HG02981 (cell line): ENCODE measurements at regions not wholly inside any gene's neighbourhood (a gene's known extent, or its start where the extent isn't known, plus 50 kb on each side); places are given as distances from the start of the nearest gene placed in this dataset.
"Not testable (repeated sequence)": the region's sequence is repeated elsewhere in the genome, so short reads cannot be mapped to it uniquely, and the experiment has no call there.

Experiments used
- ATAC-seq: cut with Tn5 transposase; IDR thresholded peaks from one replicate; pipeline ENCODE4 v1.9.1; 2021; ENCODE audit warnings: mild to moderate bottlenecking, moderate library complexity; ENCODE audit not compliant: unreplicated experiment

DNA sequence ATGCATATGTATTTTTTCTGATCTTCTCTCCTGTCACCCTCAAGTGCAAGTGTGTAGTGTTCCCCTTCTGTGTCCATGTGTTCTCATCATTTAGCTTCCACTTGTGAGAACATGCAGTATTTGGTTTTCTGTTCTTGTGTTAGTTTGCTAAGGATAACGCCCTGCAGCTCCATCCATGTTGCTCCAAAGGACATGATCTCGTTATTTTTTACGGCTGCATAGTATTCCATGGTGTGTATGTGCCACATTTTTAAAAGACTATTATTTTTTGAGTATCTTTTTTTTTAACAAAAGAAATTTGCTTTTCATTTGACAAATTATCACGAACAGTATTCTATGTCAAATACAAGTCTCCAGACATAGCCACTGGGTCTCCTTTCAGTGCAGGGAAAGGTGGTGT, 110.1 kb upstream of the ZNF746 start:
- ATAC-seq = no peak

DNA sequence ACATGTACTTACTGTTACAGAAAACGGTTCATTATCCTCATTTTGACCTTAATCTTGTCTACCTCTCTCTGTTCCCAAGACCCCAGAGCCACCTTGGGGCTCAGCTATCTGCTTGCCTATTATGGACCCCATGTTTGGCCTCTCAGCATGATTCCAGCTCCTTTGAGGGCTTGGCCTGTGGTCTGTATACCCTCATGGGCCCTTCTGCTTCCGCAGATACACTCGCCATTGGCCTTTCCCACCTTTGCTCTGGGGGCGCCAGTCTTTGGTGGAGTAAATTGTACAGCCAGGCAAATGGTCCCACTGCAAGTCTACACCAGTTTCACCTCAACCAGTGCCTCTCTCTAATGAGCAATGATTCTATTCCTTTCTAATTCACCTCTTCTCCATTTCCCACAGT, 109.2 kb upstream of the ZNF746 start:
- ATAC-seq = no peak

DNA sequence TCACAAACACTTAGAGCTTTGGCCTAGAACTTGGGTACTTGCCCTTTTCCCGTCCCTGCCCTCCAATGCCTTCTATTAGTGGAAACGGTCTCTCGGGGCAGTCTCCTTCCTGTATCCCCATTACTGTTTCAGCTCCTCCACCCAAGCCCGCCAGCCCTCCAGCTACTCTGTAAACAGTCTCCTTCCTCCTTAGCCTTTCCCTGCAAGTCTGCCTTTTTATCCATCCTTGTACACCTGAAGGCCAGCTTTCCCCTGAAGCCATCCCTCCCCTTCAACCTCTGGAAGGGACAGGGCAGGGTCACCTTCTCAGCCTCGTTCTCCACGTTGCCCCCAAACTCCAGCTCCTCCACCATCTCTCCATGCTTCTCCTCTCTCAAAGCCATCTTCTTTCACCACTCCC, 108.1 kb upstream of the ZNF746 start:
- ATAC-seq = no peak

DNA sequence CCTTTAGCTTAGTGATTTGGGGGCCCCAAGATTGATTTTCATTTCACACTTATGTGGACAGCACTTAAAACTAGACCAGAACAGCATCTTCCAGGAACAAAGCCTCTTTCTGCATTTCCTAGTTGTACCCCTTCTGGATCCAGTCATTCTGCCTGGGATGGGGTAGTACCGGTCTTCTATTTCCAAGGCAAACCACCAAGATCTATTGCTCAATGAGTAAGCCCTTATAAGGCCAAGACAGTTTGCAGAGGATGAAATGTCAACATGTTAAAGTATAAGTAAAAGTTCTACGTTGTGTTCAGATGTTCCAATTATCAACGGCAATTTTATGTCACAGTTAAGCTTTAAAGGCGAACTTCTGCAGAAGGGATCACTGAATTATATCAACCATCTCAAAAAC, 106.9 kb upstream of the ZNF746 start:
- no peak for ATAC-seq

DNA sequence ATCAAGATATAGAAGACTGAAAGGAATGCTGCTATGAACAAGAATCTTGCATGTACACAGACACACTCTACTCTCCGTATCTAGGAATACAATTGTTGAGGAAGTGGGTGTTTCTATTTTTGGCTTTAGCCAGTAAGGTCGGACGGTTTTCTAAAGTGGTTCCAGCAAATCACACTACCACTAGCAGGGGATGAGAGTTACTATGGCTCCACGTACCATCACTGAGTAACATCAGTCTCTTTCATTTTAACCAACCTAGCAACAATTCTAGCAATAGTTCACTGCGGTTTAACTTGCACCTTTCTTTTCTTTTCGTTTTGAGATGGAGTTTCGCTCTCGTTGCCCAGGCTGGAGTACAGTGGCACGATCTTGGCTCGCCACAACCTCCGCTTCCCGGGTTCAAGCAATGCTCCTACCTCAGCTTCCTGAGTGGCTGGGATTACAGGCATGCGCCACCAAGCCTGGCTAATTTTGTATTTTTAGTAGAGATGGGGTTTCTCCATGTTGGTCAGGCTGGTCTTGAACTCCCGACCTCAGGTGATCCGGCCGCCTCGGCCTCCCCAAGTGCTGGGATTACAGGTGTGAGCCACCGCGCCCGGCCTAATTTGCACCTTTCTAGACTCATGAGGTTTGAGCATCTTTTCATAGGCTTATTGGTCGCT, 103.2 kb upstream of the ZNF746 start:
- ATAC-seq = peak; percentile 95

DNA sequence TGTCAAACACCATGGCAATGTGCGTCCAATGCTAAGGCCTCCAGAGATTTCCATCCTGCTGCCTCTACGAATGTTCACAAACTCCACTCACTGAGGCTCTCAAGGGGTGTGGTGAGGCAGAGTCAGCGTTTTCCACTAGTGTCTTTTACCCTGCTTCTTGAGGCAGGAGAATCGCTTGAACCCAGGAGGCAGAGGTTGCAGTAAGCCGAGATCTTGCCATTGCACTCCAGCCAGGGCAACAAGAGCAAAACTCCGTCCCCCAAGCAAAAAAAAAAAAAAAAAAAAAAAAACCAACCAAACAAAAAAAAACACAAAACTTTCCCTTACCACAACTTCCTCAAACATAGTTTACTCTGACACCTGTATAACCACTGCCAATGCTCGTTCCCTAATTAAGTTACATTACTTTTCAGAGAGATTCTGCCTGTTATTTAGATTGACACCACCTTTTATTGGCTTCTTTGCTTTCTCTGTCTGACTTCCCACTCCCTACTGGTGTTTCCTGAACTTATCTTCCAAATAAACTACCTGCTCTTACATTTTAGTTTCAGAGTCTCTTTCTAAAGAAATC, 102.1 kb upstream of the ZNF746 start:
- peak; percentile 25 for ATAC-seq

DNA sequence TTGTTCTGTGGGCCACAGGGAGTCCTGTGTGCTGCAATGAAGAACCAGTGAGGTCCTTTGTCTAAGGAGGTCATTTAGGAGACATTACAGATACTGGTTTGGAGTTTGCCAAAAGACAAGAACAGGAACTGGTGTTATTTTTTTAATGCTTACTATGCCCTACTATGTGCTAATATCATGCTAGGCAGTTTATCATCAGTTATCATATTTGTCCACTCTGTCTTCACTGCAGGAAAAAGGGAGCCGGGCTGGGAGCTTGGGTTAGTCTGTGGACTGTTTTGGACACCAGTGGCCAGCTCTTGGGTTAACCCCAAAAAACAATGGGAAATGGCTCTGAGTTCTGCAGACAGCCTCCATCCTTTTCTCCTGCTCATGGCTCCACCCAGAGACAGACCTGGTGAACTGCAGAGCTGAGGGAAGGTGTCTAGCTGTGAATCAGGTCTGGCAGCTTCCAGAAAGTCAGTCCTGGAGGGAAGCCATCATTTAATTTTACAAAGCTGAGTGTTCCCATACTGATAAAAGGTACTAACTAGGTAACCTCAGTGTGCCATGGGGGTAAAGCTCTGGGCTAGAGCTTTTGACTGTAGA, 101.2 kb upstream of the ZNF746 start:
- ATAC-seq = no peak

DNA sequence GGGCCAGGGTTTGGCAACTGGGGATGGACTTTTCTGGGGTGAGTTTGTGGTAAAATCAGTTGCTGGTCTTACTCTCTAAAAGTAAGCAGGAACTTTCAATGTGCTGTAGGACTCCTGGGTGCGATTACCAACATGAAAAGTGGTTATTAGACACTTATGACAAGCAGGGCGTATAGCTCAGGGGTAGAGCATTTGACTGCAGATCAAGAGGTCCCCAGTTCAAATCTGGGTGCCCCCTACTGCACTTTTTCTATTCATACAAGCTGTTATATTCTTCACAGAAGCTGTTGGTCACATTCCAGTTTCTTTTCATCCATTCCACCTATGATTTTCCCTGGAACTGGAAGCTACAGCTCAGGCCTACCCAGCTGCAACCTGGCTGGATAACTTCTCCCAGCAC, 100.2 kb upstream of the ZNF746 start:
- not testable (repeated sequence) for ATAC-seq

DNA sequence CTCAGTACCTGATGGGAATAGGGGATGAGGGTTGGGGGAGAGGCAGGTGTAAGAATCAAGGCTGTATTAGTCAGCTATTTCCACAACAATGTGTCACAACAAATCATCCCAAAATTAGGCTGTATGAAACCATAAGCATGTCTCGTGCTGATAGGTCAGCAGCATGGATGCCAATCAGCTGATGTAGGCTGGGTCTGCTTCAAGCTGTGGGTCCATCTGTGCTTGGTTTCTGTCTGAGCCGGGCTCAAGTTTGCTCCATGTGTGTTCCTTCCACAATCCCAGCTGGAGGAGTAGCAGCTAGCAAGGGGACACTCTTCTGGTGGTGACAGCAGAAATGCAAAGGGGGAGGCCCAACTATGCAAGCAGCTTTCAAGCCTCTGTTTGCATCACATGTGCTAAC, 97.9 kb upstream of the ZNF746 start:
- ATAC-seq = no peak

DNA sequence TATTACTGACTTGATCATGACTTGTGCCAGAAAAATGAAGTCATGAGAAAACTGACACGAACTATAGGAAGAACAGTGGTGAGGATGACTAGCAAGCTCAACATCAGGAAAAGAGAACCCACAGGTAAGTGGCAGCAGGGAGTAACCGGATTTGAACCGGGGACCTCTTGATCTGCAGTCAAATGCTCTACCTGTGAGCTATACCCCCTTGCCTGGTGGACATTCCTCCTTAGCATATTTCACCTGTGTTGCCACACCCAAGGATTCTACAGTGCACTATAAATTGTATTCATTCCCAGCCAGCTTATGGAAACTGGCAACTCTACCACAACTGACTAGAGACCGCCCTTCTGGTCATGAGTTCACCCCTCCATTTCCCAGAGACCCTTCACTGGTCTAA, 97.5 kb upstream of the ZNF746 start:
- ATAC-seq = no peak

DNA sequence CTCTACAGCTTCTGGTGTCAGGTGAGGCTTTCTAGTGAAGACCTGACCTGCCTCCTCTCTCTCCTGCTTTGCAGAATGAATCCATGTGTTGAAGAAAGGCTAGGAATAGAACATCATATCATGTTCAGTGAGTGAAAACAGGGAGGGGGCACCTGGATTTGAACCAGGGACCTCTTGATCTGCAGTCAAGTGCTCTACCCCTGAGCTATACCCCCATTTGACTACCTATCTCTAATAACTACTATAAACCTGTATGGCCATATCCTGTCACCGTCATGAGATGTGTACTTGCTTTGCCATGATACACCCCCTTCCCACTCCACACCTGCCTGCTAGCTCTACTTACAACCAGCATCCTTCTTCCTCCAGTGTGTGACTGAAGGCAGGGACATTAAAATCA, 91.3 kb upstream of the ZNF746 start:
- no peak for ATAC-seq

DNA sequence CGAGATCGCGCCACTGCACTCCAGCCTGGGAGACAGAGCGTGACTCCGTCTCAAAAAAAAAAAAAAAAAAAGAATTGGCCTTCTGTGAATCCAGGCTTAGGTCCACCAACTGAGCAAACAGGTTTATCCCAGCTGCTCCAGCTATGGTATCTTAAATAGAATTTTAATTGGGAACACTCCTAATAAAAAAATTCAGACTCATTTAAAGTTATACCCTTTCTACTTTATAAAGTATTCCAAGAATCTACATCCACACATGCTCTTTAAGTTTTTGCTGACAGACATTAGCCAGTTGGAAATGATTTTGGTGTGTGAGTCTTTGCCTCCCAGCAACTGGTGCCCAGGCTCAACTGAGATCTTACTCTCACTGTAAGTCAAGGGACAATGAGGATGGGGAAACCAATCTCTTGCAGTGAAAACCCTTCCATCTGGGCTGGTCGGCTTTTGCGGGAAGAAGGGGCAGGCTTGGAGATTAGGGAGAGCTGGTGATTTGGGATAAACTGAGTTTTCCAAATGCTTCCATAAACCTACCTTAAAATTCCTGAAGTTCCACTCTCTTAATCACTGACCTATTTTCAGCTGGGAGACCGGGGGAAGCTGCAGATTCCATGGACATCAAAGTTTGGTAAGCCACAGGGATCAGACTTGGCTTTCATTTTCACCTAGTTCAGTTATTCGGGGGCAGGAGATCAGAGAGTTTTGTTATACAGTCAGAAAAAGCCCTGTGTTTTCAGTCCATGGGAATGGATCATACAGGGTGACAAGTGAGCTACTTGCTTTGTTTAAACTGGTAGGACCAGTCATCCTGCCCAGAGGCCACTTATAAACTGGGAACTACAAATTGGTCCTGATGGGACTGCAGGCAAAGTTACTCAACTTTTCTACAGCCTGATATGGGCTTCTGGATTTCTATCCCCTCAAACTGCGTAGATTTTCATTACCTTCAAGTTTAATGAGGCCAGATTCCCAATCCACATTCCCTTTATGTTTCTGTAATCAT, 89.3 kb upstream of the ZNF746 start:
- no peak for ATAC-seq

DNA sequence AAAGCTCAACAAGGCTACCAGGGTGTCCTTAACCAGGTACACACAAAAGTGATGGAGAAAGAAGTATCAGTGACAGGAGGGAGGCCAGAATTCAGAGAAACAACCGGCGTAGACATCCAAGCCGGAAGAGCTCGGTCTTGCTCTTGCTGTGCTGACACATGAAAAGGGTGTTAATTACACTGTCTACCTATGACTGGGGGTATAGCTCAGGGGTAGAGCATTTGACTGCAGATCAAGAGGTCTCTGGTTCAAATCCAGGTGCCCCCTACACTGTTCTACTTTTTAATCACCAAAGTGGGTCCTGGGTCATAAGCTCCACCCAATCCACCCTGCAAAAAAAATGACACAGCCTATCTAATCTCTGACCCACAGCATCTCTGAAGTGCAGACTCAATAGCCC, 86.9 kb upstream of the ZNF746 start:
- no peak for ATAC-seq

DNA sequence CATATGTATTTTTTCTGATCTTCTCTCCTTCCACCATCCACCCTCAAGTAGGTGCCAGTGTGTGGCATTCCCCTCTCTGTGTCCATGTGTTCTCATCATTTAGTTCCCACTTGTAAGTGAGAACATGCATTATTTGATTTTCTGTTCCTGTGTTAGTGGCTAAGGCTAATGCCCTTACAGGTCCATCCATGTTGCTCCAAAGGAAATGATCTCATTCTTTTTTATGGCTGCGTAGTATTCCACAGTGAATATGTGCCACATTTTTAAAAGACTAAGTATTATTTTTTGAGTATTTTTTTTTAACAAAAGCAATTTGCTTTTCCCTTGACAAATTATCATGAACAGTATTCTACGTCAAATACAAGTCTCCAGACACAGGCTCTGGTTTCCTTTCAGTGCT, 86.4 kb upstream of the ZNF746 start:
- ATAC-seq = no peak

DNA sequence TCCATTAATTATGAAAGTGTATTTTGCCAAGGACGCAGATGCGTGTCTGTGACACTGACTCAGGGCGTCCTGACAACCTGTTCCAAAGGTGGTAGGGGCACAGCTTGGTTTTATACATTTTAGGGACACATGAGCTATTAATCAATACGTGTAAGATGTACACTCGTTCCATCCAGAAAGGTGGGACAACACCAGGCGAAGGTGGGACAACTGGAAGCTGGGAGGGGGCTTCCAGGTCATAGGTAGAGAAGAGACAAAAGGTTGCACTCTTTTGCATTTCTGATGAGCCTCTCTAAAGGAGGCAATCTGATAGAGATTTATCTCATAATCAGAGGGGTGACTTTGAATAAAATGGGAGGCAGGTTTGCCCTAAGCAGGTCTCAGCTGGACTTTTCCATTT, 82.7 kb upstream of the ZNF746 start:
- ATAC-seq = no peak

DNA sequence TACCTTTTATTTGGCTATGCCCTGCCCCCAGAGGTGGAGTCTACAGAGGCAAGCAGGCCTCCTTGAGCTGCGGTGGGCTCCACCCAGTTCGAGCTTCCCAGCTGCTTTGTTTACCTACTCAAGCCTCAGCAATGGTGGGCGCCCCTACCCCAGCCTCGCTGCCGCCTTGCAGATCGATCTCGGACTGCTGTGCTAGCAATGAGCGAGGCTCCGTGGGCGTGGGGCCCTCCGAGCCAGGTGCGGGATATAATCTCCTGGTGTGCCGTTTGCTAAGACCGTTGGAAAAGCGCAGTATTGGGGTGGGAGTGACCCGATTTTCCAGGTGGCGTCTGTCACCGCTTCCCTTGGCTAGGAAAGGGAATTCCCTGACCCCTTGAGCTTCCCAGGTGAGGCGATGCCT, 81.8 kb upstream of the ZNF746 start:
- ATAC-seq = not testable (repeated sequence)

DNA sequence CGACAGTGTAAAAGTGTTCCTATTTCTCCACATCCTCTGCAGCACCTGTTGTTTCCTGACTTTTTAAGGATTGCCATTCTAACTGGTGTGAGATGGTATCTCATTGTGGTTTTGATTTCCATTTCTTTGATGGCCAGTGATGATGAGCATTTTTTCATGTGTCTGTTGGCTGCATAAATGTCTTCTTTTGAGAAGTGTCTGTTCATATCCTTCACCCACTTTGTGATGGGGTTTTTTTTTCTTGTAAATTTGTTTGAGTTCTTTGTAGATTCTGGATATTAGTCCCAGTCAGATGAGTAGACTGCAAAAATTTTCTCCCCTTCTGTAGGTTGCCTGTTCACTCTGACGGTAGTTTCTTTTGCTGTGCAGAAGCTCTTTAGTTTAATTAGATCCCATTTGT, 76.8 kb upstream of the ZNF746 start:
- not testable (repeated sequence) for ATAC-seq

DNA sequence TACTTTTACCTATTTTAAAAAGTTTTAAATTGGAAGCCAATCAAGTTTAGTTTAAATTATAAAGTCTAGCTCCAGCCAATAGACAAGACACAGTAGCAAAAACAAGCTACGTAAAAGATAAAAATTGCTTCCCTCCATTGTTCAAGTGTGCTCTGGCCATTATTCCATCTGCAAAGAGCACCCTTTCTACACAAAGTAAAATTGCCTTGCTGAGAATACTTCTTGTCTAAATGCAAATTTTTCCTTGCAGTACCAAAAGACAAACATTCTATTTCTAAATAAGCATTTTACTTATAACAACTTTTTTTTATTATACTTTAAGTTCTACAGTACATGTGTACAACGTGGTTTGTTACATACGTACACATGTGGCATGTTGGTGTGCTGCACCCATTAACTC, 75.9 kb upstream of the ZNF746 start:
- no peak for ATAC-seq

DNA sequence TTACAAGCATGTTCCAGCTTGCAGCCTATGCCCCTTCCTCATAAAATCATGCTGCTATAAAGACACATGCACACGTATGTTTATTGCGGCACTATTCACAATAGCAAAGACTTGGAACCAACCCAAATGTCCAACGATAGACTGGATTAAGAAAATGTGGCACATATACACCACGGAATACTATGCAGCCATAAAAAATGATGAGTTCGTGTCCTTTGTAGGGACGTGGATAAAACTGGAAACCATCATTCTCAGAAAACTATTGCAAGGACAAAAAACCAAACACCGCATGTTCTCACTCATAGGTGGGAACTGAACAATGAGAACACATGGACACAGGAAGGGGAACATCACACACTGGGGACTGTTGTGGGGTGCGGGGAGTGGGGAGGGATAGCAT, 75.3 kb upstream of the ZNF746 start:
- not testable (repeated sequence) for ATAC-seq

DNA sequence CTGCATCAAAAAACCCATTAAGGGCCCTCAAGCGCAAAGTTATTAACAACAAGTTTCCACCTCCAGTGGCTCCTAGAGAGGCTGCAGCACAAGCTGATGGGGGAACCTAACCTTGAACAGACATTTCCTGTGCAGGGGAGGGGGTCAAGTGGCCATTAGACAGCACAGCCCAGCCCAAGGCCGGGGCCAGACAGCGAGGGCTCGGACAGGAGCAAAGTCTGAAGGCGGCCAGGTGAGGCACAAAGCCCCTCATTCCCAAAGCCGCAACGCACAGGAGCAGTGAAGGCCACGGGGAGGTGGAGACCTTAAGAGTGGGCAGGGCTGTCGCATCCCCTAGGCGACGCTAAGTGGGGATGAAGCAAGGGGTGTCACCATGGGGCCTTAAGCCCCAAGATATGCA, 73.2 kb upstream of the ZNF746 start:
- ATAC-seq = no peak

DNA sequence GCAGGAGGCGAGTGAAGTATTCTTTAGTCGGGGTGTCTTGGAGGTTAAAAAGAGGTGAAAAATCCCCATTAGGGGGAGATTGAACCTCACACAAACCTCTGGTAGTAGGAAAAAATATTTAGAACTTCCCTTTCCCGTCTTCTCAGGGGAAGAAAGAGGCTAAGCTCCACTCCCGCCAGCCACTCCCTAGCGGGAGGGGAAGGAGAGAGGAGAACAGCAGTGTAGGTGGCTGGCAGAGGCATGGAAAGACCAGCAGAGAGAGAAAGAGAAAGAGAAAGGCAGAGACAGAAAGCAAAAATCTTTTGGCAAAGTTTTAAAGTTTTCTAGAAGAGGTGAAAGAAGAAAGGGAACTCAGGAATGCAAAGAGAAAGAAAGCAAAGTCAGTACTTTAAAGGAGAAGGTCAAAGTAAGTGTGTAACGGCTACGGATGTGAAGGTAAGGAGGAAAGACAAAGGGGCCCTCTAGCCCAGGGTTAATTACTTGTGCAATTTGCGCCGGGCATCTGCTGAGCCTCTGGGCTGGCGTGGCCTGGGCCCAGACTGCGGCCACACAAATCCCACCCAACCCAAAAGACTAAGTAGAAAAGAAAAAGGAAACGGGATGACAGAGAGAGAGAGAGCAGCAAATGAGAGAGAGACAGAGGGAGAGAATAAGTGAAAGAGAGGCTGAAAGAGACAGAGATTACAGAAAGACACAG, 72.3 kb upstream of the ZNF746 start:
- ATAC-seq = no peak
